Astrocyte of the cerebellum (primary cell): ENCODE measurements at regions not wholly inside any gene's neighbourhood (a gene's known extent, or its start where the extent isn't known, plus 50 kb on each side); places are given as distances from the start of the nearest gene placed in this dataset.
"Not testable (repeated sequence)": the region's sequence is repeated elsewhere in the genome, so short reads cannot be mapped to it uniquely, and the experiment has no call there.

Experiments used
- DNase-seq: peaks from one replicate; pipeline ENCODE4 v3.0.0-alpha.2; 2011; ENCODE audit warnings: low read depth
- H3K4me3 ChIP-seq: 2 replicates; pipeline ENCODE4 v1.5.1; 2011; ENCODE audit warnings: mild to moderate bottlenecking, low read depth, low read length, moderate library complexity
- CTCF ChIP-seq: IDR thresholded peaks from 2 replicates; pipeline ENCODE4 v1.5.1; 2012; ENCODE audit warnings: low read length, low read depth, moderate library complexity, mild to moderate bottlenecking; ENCODE audit errors: missing control alignments
- in situ Hi-C: cut with HindIII; loops from 2 replicates; pipeline ENCODE4 v1.10.0; 2017; ENCODE audit warnings: low sequenced_read_pairs

- TF ChIP-seq CTCF, result no peak
- in situ Hi-C loops, result no loop called here
- DNase-seq, result no peak
- no peak overlapping the region for H3K4me3 ChIP-seq
Measured at GRCh38 chr2:8600456-8600855, 81.4 kb upstream of the ID2 start.

GRCh38 chr2:8602809-8603208, 79.0 kb upstream of the ID2 start:
- no peak for TF ChIP-seq CTCF
- in situ Hi-C loops, result no loop called here
- H3K4me3 ChIP-seq, result no peak overlapping the region
- no peak for DNase-seq

GRCh38 chr2:8603356-8603755, 78.5 kb upstream of the ID2 start:
- H3K4me3 ChIP-seq, DNase-seq, in situ Hi-C loops: not testable (repeated sequence)

GRCh38 chr2:8604262-8604661, 77.6 kb upstream of the ID2 start:
- in situ Hi-C loops, result no loop called here
- TF ChIP-seq CTCF, result no peak
- no peak overlapping the region for H3K4me3 ChIP-seq
- no peak for DNase-seq

- H3K4me3 ChIP-seq, result no peak overlapping the region
- TF ChIP-seq CTCF, result no peak
- peak; percentile 8 for DNase-seq
- in situ Hi-C loops, result no loop called here
Measured at GRCh38 chr2:8605351-8606065, 76.3 kb upstream of the ID2 start.

GRCh38 chr2:8606226-8606625, 75.6 kb upstream of the ID2 start:
- DNase-seq, result no peak
- TF ChIP-seq CTCF, result no peak
- in situ Hi-C loops, result no loop called here
- H3K4me3 ChIP-seq, result no peak overlapping the region

- in situ Hi-C loops, result no loop called here
- no peak for TF ChIP-seq CTCF
- no peak overlapping the region for H3K4me3 ChIP-seq
- no peak for DNase-seq
Measured at GRCh38 chr2:8606649-8607550, 75.0 kb upstream of the ID2 start.
